ENCODE measurements at regions not wholly inside any gene's neighbourhood (a gene's known extent, or its start where the extent isn't known, plus 50 kb on each side); places are given as distances from the start of the nearest gene placed in this dataset.

- no peak for TF ChIP-seq CTCF (IDR thresholded peaks at IDR 0.05; ENCODE audit: low read depth, low read length, missing input control)
- no peak for TF ChIP-seq RAD21 (IDR thresholded peaks at IDR 0.05)
- TF ChIP-seq REST (IDR thresholded peaks at IDR 0.05): no peak
- TF ChIP-seq JUND (IDR thresholded peaks at IDR 0.05): no peak
- TF ChIP-seq ZBTB33 (IDR thresholded peaks at IDR 0.05): no peak
- TF ChIP-seq GABPA (IDR thresholded peaks at IDR 0.05 in 1 of 2, conservative IDR thresholded peaks at IDR 0.05 in 1 of 2): no peak
- no peak for TF ChIP-seq SP1 (IDR thresholded peaks at IDR 0.05)
- TF ChIP-seq EGR1 (IDR thresholded peaks at IDR 0.05; ENCODE audit: low read depth in 2 of 2): no peak
- TF ChIP-seq MAX (IDR thresholded peaks at IDR 0.05): no peak
- TF ChIP-seq TAF1 (conservative IDR thresholded peaks at IDR 0.05): no peak
Measured at GRCh38 chr4:12966726-12967125, 517.4 kb downstream of the RAB28 start.
